A549 (cell line): ENCODE measurements at regions not wholly inside any gene's neighbourhood (a gene's known extent, or its start where the extent isn't known, plus 50 kb on each side); places are given as distances from the start of the nearest gene placed in this dataset.

ENCODE experiments used
- ATAC-seq, 2 experiments: fragments of 200-7000 bp in 1 of 2; fragments of >200 bp in 1 of 2; cut with Nextera tagmentation in 1 of 2; cut with Tn5 transposase in 1 of 2; 3 replicates each; pipeline versions ENCODE4 v1.8.0 to v1.9.1; 2018 to 2020; ENCODE audit warnings: mild to moderate bottlenecking in 1 of 2, moderate library complexity in 1 of 2
- CTCF ChIA-PET: fragments of 300-600 bp; sonication (Branson Sonifier 250); formaldehyde crosslinking; extraction: SDS; loops from one replicate; lab custom pipeline; 2021; ENCODE audit warnings: antibody characterized with exemption, inconsistent platforms; lab: Yijun Ruan, JAX
- POLR2A ChIA-PET: fragments of 350-600 bp; formaldehyde crosslinking; extraction: SDS; loops from one replicate; lab custom pipeline; 2021; ENCODE audit warnings: antibody characterized with exemption, inconsistent platforms; lab: Yijun Ruan, JAX
- DNase-seq, 2 experiments: peaks; one replicate each; pipeline versions ENCODE4 v3.0.0 to v3.0.0-alpha.2; 2011 to 2016; ENCODE audit warnings: low read depth in 1 of 2, low spot score in 1 of 2
- FAIRE-seq: peaks from 2 replicates; lab custom pipeline; 2011; peaks lifted over from hg19 to GRCh38; lab: Jason Lieb, UNC
- H3K27ac ChIP-seq, 2 experiments: fragments of >200 bp; sonication (Bioruptor Twin); formaldehyde crosslinking; 3 replicates each; pipeline ENCODE4 v1.5.1; 2016 to 2017
- H3K4me1 ChIP-seq: fragments of >200 bp; sonication (Bioruptor Twin); formaldehyde crosslinking; 3 replicates; pipeline ENCODE4 v1.6.1; 2016
- H3K4me2 ChIP-seq: fragments of >200 bp; sonication (Bioruptor Twin); formaldehyde crosslinking; 3 replicates; pipeline ENCODE4 v1.6.1; 2016
- H3K4me3 ChIP-seq: fragments of >200 bp; sonication (Bioruptor Twin); formaldehyde crosslinking; 3 replicates; pipeline ENCODE4 v1.5.1; 2016
- H3K9me3 ChIP-seq: fragments of >200 bp; sonication (Bioruptor Twin); formaldehyde crosslinking; 3 replicates; pipeline ENCODE4 v1.6.1; 2016
- BHLHE40 ChIP-seq: IDR thresholded peaks from 2 replicates; pipeline ENCODE4 v1.6.1; 2012; ENCODE audit warnings: low read depth, low read length, inconsistent platforms
- CEBPB ChIP-seq, 2 experiments: fragments of >200 bp in 1 of 2; sonication (Bioruptor Twin) in 1 of 2; formaldehyde crosslinking in 1 of 2; IDR thresholded peaks; 2 replicates each; pipeline ENCODE4 v1.6.1; 2012 to 2016
- CTCF ChIP-seq: fragments of >200 bp; sonication (Bioruptor Twin); formaldehyde crosslinking; IDR thresholded peaks from 3 replicates; pipeline ENCODE4 v1.5.1; 2016
- EP300 ChIP-seq, 2 experiments: fragments of >200 bp; sonication (Bioruptor Twin); formaldehyde crosslinking; IDR thresholded peaks; 2 replicates in 1 of 2; 3 replicates in 1 of 2; pipeline ENCODE4 v1.6.1; 2016 to 2017
- FOSL2 ChIP-seq, 2 experiments: fragments of 450-650 bp in 1 of 2; fragments of >200 bp in 1 of 2; sonication (Bioruptor Twin) in 1 of 2; formaldehyde crosslinking; IDR thresholded peaks; 2 replicates each; pipeline versions ENCODE4 v1.5.0 to v1.6.1; 2016 to 2020; ENCODE audit warnings: mild to moderate bottlenecking in 1 of 2, moderate library complexity in 1 of 2
- FOXS1 ChIP-seq: fragments of 250-450 bp; sonication (Bioruptor Pico); IDR thresholded peaks from 2 replicates; pipeline ENCODE4 v1.5.0; 2020; ENCODE audit warnings: mild to moderate bottlenecking, moderate library complexity
- HDAC2 ChIP-seq: fragments of 200-600 bp; sonication (generic); IDR thresholded peaks from 2 replicates; pipeline ENCODE4 v1.6.1; 2016
- HMGXB4 ChIP-seq: fragments of 250-450 bp; sonication (Bioruptor Pico); IDR thresholded peaks from 2 replicates; pipeline ENCODE4 v1.5.0; 2021; ENCODE audit warnings: mild to moderate bottlenecking, moderate library complexity, borderline replicate concordance
- HOXA7 ChIP-seq: fragments of 250-450 bp; sonication (Bioruptor Pico); IDR thresholded peaks from 2 replicates; pipeline ENCODE4 v1.5.0; 2020; ENCODE audit warnings: mild to moderate bottlenecking, moderate library complexity
- JUN ChIP-seq, 2 experiments: fragments of >200 bp; sonication (Bioruptor Twin); formaldehyde crosslinking; IDR thresholded peaks; 2 replicates in 1 of 2; 3 replicates in 1 of 2; pipeline ENCODE4 v1.6.1; 2016 to 2017
- MAFK ChIP-seq: fragments of 450-650 bp; IDR thresholded peaks from 2 replicates; pipeline ENCODE4 v1.6.1; 2014; ENCODE audit not compliant: partially characterized antibody
- MYC ChIP-seq: IDR thresholded peaks from 2 replicates; pipeline ENCODE4 v1.6.1; 2012; ENCODE audit warnings: mild to moderate bottlenecking, inconsistent platforms, low read length, improper control_type of control experiment, borderline replicate concordance
- NR3C1 ChIP-seq: fragments of >200 bp; sonication (Bioruptor Twin); formaldehyde crosslinking; IDR thresholded peaks from 3 replicates; pipeline ENCODE4 v1.6.1; 2017
- RAD21 ChIP-seq, 2 experiments: fragments of >200 bp in 1 of 2; sonication (Bioruptor Twin) in 1 of 2; formaldehyde crosslinking in 1 of 2; IDR thresholded peaks in 1 of 2; conservative IDR thresholded peaks in 1 of 2; 2 replicates in 1 of 2; 3 replicates in 1 of 2; pipeline ENCODE4 v1.6.1; 2012 to 2018; ENCODE audit warnings: inconsistent platforms in 1 of 2
- RNF2 ChIP-seq: fragments of 200-600 bp; sonication (generic); IDR thresholded peaks from 2 replicates; pipeline ENCODE4 v1.6.1; 2016; ENCODE audit warnings: low read depth, mild to moderate bottlenecking, antibody characterized with exemption, moderate library complexity, borderline replicate concordance
- SMC3 ChIP-seq: fragments of >200 bp; sonication (Bioruptor Twin); formaldehyde crosslinking; IDR thresholded peaks from 3 replicates; pipeline ENCODE4 v1.6.1; 2018; ENCODE audit warnings: inconsistent platforms
- ZC3H11A ChIP-seq: fragments of 450-650 bp; IDR thresholded peaks from 2 replicates; pipeline ENCODE4 v1.6.1; 2014; ENCODE audit warnings: antibody characterized with exemption, mild to moderate bottlenecking
- WGBS: methylation state at CpG from one replicate; pipeline ENCODE4 v1.1.6; 2017; ENCODE audit errors: missing lambda C conversion rate; 5-methylcytosine and 5-hydroxymethylcytosine counted together
- TF ChIP-seq, protein P1 (sequence below): IDR thresholded peaks from 2 replicates; pipeline ENCODE4 v1.6.1; 2012
- TF ChIP-seq, protein P2 (sequence below): fragments of 450-650 bp; IDR thresholded peaks from 2 replicates; pipeline ENCODE4 v1.6.1; 2014; ENCODE audit warnings: antibody characterized with exemption
- TF ChIP-seq, protein P3 (sequence below): IDR thresholded peaks from 2 replicates; pipeline ENCODE4 v1.6.1; 2012
- TF ChIP-seq, protein P4 (sequence below): fragments of >200 bp; sonication (Bioruptor Twin); formaldehyde crosslinking; IDR thresholded peaks from 2 replicates; pipeline ENCODE4 v1.6.1; 2016

DNA sequence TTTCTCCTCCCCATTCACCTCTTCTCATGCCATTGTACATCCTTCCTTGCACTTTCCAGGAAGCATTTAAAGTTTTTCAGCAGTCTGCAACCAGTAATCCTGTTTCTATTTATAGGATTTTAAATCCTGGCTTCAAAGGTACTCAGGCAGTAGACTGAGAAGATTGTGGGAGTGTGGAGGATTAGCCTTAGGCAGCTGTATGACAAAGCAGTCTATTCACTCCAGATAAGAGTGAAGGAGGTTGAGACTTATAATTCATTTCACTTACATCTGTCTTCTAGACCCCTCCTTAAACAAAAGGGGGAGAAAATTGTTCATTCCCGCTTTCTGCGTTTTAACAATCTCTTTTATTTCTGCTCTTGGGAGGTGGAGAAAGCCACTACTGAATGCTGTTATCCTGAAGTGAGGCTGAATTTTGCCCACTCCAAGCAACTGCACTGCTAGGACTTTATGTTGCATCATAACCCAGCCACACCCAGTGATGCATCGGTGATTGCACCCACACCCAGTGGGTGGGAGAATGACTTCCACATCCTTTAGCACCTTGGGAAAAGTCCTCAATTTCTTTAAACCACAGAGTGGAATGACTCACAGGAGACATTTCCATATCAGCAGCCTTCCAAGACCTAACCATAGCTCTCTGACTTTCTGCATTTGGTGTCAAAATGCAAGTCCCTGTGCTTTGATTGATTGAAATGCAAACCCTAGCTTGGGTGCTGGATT is 382.5 kb upstream of the ATP2B1 start (continued):
- TF ChIP-seq CTCF (no peak), MAFK (peak; percentile 57), CEBPB (IDR thresholded peaks at IDR 0.05) (peak; percentile 98 to 99), HMGXB4 (CRISPR knock-in tag) (no peak), JUN (IDR thresholded peaks at IDR 0.05) (peak; percentile 90 to 97), NR3C1 (no peak), HDAC2 (no peak), EP300 (IDR thresholded peaks at IDR 0.05) (peak; percentile 82 to 91; a peak in 3 of 5 replicates), FOXS1 (CRISPR knock-in tag) (no peak), ZC3H11A (no peak), MYC (no peak), BHLHE40 (no peak), SMC3 (peak; percentile 56; the same call in 2 of the 3 replicates), RAD21 (conservative IDR thresholded peaks at IDR 0.05 in 1 of 2, IDR thresholded peaks at IDR 0.05 in 1 of 2) (peak; percentile 25 to 68), HOXA7 (0 out of 2 replicates have a peak, but pooled peaks have one; percentile 44), RNF2 (no peak)
- TF ChIP-seq, protein P1, sequence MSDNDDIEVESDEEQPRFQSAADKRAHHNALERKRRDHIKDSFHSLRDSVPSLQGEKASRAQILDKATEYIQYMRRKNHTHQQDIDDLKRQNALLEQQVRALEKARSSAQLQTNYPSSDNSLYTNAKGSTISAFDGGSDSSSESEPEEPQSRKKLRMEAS, result peak; percentile 74
- TF ChIP-seq, protein P2, sequence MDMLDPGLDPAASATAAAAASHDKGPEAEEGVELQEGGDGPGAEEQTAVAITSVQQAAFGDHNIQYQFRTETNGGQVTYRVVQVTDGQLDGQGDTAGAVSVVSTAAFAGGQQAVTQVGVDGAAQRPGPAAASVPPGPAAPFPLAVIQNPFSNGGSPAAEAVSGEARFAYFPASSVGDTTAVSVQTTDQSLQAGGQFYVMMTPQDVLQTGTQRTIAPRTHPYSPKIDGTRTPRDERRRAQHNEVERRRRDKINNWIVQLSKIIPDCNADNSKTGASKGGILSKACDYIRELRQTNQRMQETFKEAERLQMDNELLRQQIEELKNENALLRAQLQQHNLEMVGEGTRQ, result no peak
- TF ChIP-seq, protein P3, sequence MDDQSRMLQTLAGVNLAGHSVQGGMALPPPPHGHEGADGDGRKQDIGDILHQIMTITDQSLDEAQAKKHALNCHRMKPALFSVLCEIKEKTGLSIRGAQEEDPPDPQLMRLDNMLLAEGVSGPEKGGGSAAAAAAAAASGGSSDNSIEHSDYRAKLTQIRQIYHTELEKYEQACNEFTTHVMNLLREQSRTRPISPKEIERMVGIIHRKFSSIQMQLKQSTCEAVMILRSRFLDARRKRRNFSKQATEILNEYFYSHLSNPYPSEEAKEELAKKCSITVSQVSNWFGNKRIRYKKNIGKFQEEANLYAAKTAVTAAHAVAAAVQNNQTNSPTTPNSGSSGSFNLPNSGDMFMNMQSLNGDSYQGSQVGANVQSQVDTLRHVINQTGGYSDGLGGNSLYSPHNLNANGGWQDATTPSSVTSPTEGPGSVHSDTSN, result peak; percentile 63; the same call in 1 of the 2 replicates

DNA sequence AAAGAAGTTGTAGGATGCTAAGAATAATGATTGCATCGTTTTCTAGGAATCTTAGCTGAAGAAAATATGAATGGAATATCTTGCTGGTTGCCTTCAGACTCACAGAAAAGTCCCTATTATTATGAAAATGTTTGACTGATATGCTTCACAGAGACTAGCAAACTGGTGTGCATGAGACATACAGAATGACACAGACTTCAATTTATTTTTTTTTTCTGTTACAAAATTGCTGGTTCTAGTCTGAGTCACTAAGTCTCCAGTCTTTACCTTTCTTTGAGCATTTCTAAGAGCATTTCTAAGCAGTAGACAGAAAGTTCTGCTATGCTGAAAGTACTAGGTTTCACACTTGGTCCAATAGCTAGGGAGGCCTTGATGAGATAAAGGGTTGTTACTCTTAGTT is 377.6 kb upstream of the ATP2B1 start:
- CTCF ChIA-PET, result interaction anchor here (0.7 kb wide), 1 partner anchor 173 kb away, joined by 3 read pairs; no protein-coding TSS in a partner anchor
- no peak for DNase-seq
- no peak for FAIRE-seq
- Histone ChIP-seq H3K27ac (peak overlapping the region; percentile 42 to 72; a peak in 4 of 6 replicates), H3K4me2 (peak overlapping the region; percentile 47), H3K4me1 (peaks cover 34% of the 10 kb centered on the region), H3K9me3 (no peaks in the 10 kb centered on the region)
- ATAC-seq, result peak; percentile 10 to 28; a peak in 1 of 6 replicates
- WGBS, result 37% methylated on average over 1 of the region's 1 CpG
- TF ChIP-seq, protein P4, sequence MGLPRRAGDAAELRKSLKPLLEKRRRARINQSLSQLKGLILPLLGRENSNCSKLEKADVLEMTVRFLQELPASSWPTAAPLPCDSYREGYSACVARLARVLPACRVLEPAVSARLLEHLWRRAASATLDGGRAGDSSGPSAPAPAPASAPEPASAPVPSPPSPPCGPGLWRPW, result no peak
- TF ChIP-seq FOSL2 (IDR thresholded peaks at IDR 0.05) (no peak), FOSL2 (CRISPR knock-in tag; IDR thresholded peaks at IDR 0.05) (0 out of 2 replicates have a peak, but pooled peaks have one; percentile 7), NR3C1 (no peak)
- TF ChIP-seq, all 56 proteins: peak for 1
- POLR2A ChIA-PET, result no interaction called here
- no peak overlapping the region for H3K4me3 ChIP-seq
